ENCODE measurements at regions not wholly inside any gene's neighbourhood (a gene's known extent, or its start where the extent isn't known, plus 50 kb on each side); places are given as distances from the start of the nearest gene placed in this dataset.

DNA sequence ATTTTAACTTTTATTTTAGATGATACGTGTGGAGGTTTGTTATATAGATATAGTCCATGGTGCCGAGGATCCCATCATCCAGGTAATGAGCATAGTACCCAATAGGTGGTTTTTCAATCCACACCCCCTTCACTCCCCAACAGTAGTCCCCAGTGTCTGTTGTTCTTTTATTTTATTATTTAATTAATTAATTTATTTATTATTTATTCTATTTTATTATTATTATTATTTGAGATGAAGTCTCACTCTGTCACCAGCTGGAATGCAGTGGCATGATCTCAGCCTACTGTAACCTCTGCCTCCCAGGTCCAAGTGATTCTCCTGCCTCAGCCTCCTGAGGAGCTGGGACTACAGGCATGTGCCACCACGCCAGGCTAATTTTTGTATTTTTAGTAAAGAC, 2086.2 kb downstream of the PCDH9 start:
- no peaks in the 10 kb centered on the region for H4K20me1 ChIP-seq (replicated peaks; ENCODE audit: insufficient read depth)
- no peak overlapping the region for H3K4me3 ChIP-seq
- Mint-ChIP-seq H3K4me1 (no peaks in the 10 kb centered on the region), H3K27me3 (ENCODE audit: insufficient read depth, low read depth, poor library complexity) (no peaks in the 10 kb centered on the region), H3K4me3 (no peak overlapping the region), H3K9me3 (no peaks in the 10 kb centered on the region; the same call in 2 of the 3 replicates), H3K27ac (no peak overlapping the region), H3K36me3 (ENCODE audit: low read depth) (no peaks in the 10 kb centered on the region)
- no peaks in the 10 kb centered on the region for H3K27me3 ChIP-seq (ENCODE audit: insufficient read depth)
- no peak overlapping the region for H2AFZ ChIP-seq
- peaks cover 6% of the 10 kb centered on the region; the same call in 1 of the 2 replicates for H3K9me2 ChIP-seq (ENCODE audit: insufficient read depth)
- DNase-seq (ENCODE audit: low spot score) (no peak), ATAC-seq (no peak)
- H3K4me2 ChIP-seq: no peak overlapping the region
- no peak overlapping the region for H3K27ac ChIP-seq (ENCODE audit: low read depth)
- H3K4me1 ChIP-seq (ENCODE audit: insufficient read depth): no peaks in the 10 kb centered on the region
- no peaks in the 10 kb centered on the region for H3K36me3 ChIP-seq (ENCODE audit: insufficient read depth)
- no peak for TF ChIP-seq ZNF114 (CRISPR knock-in tag; IDR thresholded peaks at IDR 0.05)
- TF ChIP-seq, protein P1, sequence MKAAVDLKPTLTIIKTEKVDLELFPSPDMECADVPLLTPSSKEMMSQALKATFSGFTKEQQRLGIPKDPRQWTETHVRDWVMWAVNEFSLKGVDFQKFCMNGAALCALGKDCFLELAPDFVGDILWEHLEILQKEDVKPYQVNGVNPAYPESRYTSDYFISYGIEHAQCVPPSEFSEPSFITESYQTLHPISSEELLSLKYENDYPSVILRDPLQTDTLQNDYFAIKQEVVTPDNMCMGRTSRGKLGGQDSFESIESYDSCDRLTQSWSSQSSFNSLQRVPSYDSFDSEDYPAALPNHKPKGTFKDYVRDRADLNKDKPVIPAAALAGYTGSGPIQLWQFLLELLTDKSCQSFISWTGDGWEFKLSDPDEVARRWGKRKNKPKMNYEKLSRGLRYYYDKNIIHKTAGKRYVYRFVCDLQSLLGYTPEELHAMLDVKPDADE (IDR thresholded peaks at IDR 0.05): no peak
- TF ChIP-seq, protein P2, sequence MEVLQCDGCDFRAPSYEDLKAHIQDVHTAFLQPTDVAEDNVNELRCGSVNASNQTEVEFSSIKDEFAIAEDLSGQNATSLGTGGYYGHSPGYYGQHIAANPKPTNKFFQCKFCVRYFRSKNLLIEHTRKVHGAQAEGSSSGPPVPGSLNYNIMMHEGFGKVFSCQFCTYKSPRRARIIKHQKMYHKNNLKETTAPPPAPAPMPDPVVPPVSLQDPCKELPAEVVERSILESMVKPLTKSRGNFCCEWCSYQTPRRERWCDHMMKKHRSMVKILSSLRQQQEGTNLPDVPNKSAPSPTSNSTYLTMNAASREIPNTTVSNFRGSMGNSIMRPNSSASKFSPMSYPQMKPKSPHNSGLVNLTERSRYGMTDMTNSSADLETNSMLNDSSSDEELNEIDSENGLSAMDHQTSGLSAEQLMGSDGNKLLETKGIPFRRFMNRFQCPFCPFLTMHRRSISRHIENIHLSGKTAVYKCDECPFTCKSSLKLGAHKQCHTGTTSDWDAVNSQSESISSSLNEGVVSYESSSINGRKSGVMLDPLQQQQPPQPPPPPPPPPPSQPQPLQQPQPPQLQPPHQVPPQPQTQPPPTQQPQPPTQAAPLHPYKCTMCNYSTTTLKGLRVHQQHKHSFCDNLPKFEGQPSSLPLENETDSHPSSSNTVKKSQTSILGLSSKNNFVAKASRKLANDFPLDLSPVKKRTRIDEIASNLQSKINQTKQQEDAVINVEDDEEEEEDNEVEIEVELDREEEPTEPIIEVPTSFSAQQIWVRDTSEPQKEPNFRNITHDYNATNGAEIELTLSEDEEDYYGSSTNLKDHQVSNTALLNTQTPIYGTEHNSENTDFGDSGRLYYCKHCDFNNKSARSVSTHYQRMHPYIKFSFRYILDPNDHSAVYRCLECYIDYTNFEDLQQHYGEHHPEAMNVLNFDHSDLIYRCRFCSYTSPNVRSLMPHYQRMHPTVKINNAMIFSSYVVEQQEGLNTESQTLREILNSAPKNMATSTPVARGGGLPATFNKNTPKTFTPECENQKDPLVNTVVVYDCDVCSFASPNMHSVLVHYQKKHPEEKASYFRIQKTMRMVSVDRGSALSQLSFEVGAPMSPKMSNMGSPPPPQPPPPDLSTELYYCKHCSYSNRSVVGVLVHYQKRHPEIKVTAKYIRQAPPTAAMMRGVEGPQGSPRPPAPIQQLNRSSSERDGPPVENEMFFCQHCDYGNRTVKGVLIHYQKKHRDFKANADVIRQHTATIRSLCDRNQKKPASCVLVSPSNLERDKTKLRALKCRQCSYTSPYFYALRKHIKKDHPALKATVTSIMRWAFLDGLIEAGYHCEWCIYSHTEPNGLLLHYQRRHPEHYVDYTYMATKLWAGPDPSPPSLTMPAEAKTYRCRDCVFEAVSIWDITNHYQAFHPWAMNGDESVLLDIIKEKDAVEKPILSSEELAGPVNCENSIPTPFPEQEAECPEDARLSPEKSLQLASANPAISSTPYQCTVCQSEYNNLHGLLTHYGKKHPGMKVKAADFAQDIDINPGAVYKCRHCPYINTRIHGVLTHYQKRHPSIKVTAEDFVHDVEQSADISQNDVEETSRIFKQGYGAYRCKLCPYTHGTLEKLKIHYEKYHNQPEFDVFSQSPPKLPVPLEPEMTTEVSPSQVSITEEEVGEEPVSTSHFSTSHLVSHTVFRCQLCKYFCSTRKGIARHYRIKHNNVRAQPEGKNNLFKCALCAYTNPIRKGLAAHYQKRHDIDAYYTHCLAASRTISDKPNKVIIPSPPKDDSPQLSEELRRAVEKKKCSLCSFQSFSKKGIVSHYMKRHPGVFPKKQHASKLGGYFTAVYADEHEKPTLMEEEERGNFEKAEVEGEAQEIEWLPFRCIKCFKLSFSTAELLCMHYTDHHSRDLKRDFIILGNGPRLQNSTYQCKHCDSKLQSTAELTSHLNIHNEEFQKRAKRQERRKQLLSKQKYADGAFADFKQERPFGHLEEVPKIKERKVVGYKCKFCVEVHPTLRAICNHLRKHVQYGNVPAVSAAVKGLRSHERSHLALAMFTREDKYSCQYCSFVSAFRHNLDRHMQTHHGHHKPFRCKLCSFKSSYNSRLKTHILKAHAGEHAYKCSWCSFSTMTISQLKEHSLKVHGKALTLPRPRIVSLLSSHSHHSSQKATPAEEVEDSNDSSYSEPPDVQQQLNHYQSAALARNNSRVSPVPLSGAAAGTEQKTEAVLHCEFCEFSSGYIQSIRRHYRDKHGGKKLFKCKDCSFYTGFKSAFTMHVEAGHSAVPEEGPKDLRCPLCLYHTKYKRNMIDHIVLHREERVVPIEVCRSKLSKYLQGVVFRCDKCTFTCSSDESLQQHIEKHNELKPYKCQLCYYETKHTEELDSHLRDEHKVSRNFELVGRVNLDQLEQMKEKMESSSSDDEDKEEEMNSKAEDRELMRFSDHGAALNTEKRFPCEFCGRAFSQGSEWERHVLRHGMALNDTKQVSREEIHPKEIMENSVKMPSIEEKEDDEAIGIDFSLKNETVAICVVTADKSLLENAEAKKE (CRISPR knock-in tag; IDR thresholded peaks at IDR 0.05): no peak
- no peak for TF ChIP-seq POLR2AphosphoS5 (IDR thresholded peaks at IDR 0.05; ENCODE audit: low read depth)
- no peak for TF ChIP-seq EZH2phosphoT487 (IDR thresholded peaks at IDR 0.05; ENCODE audit: unreplicated experiment)
- TF ChIP-seq, protein P3, sequence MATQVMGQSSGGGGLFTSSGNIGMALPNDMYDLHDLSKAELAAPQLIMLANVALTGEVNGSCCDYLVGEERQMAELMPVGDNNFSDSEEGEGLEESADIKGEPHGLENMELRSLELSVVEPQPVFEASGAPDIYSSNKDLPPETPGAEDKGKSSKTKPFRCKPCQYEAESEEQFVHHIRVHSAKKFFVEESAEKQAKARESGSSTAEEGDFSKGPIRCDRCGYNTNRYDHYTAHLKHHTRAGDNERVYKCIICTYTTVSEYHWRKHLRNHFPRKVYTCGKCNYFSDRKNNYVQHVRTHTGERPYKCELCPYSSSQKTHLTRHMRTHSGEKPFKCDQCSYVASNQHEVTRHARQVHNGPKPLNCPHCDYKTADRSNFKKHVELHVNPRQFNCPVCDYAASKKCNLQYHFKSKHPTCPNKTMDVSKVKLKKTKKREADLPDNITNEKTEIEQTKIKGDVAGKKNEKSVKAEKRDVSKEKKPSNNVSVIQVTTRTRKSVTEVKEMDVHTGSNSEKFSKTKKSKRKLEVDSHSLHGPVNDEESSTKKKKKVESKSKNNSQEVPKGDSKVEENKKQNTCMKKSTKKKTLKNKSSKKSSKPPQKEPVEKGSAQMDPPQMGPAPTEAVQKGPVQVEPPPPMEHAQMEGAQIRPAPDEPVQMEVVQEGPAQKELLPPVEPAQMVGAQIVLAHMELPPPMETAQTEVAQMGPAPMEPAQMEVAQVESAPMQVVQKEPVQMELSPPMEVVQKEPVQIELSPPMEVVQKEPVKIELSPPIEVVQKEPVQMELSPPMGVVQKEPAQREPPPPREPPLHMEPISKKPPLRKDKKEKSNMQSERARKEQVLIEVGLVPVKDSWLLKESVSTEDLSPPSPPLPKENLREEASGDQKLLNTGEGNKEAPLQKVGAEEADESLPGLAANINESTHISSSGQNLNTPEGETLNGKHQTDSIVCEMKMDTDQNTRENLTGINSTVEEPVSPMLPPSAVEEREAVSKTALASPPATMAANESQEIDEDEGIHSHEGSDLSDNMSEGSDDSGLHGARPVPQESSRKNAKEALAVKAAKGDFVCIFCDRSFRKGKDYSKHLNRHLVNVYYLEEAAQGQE (IDR thresholded peaks at IDR 0.05; ENCODE audit: unreplicated experiment): no peak
- no peak for TF ChIP-seq ZNF331 (CRISPR knock-in tag; IDR thresholded peaks at IDR 0.05; ENCODE audit: low read depth)
- TF ChIP-seq NANOG (IDR thresholded peaks at IDR 0.05; ENCODE audit: borderline replicate concordance): no peak
- no peak for TF ChIP-seq CREB1 (CRISPR knock-in tag; IDR thresholded peaks at IDR 0.05; ENCODE audit: low read depth)
- TF ChIP-seq, protein P4, sequence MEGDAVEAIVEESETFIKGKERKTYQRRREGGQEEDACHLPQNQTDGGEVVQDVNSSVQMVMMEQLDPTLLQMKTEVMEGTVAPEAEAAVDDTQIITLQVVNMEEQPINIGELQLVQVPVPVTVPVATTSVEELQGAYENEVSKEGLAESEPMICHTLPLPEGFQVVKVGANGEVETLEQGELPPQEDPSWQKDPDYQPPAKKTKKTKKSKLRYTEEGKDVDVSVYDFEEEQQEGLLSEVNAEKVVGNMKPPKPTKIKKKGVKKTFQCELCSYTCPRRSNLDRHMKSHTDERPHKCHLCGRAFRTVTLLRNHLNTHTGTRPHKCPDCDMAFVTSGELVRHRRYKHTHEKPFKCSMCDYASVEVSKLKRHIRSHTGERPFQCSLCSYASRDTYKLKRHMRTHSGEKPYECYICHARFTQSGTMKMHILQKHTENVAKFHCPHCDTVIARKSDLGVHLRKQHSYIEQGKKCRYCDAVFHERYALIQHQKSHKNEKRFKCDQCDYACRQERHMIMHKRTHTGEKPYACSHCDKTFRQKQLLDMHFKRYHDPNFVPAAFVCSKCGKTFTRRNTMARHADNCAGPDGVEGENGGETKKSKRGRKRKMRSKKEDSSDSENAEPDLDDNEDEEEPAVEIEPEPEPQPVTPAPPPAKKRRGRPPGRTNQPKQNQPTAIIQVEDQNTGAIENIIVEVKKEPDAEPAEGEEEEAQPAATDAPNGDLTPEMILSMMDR (conservative IDR thresholded peaks at IDR 0.05; ENCODE audit: low read depth in 2 of 2): no peak
- TF ChIP-seq EZH2 (IDR thresholded peaks at IDR 0.05; ENCODE audit: low read depth, unreplicated experiment): no peak
- no peak for TF ChIP-seq JUNB (IDR thresholded peaks at IDR 0.05; ENCODE audit: unreplicated experiment)
- TF ChIP-seq STAT1 (IDR thresholded peaks at IDR 0.05; ENCODE audit: unreplicated experiment): no peak
- H3K79me2 ChIP-seq (replicated peaks; ENCODE audit: insufficient read depth): no peaks in the 10 kb centered on the region
- H3F3A ChIP-seq (replicated peaks; ENCODE audit: low read depth): no peaks in the 10 kb centered on the region

Data from GM23338 (cell line).